Fibroblast of lung (primary cell): ENCODE measurements at regions not wholly inside any gene's neighbourhood (a gene's known extent, or its start where the extent isn't known, plus 50 kb on each side); places are given as distances from the start of the nearest gene placed in this dataset.
A peak's percentile ranks its signal among the peaks of the same experiment; 100 is the strongest.

Experiments used
- DNase-seq, 2 donors: peaks; one replicate each; pipeline versions ENCODE4 v3.0.0 to v3.0.0-alpha.2; 2010; ENCODE audit warnings: low read depth in 2 of 2
- H2AFZ ChIP-seq: 2 replicates; pipeline ENCODE4 v1.5.1; 2012; ENCODE audit warnings: low read length, control low read depth, inconsistent platforms
- H3K27ac ChIP-seq: 2 replicates; pipeline ENCODE4 v1.5.1; 2011; ENCODE audit warnings: low read length, control low read depth; ENCODE audit not compliant: insufficient read depth
- H3K27me3 ChIP-seq: 2 replicates; pipeline ENCODE4 v1.5.1; 2011; ENCODE audit warnings: mild to moderate bottlenecking, low read length; ENCODE audit not compliant: control insufficient read depth, insufficient read depth
- H3K36me3 ChIP-seq: 2 replicates; pipeline ENCODE4 v1.5.1; 2011; ENCODE audit warnings: low read length; ENCODE audit not compliant: control insufficient read depth, insufficient read depth
- H3K4me1 ChIP-seq: 2 replicates; pipeline ENCODE4 v1.5.1; 2011; ENCODE audit warnings: low read length; ENCODE audit not compliant: control insufficient read depth, insufficient read depth; ENCODE audit errors: extremely low read depth
- H3K4me2 ChIP-seq: 2 replicates; pipeline ENCODE4 v1.5.1; 2011; ENCODE audit warnings: low read length, control low read depth; ENCODE audit not compliant: insufficient read depth; ENCODE audit errors: extremely low read depth
- H3K4me3 ChIP-seq, 4 experiments: fragments of 200-600 bp in 1 of 4; sonication (generic) in 1 of 4; replicated peaks in 1 of 4; 2 replicates each; pipeline ENCODE4 v1.5.1; 2011 to 2016; ENCODE audit warnings: low read length in 4 of 4, low read depth in 3 of 4, mild to moderate bottlenecking in 3 of 4, control low read depth in 2 of 4, inconsistent platforms in 1 of 4, mixed read lengths in 1 of 4; ENCODE audit not compliant: insufficient read depth in 1 of 4; ENCODE audit errors: control extremely low read depth in 1 of 4
- H3K79me2 ChIP-seq: 2 replicates; pipeline ENCODE4 v1.5.1; 2012; ENCODE audit warnings: mild to moderate bottlenecking, low read length, inconsistent platforms; ENCODE audit not compliant: control insufficient read depth, insufficient read depth
- H3K9ac ChIP-seq: 2 replicates; pipeline ENCODE4 v1.5.1; 2011; ENCODE audit warnings: mild to moderate bottlenecking, low read length, control low read depth; ENCODE audit not compliant: insufficient read depth
- H3K9me3 ChIP-seq: 2 replicates; pipeline ENCODE4 v1.5.1; 2012; ENCODE audit warnings: low read depth, low read length; ENCODE audit not compliant: control insufficient read depth, insufficient read depth
- H4K20me1 ChIP-seq: 2 replicates; pipeline ENCODE4 v1.5.1; 2011; ENCODE audit warnings: low read length; ENCODE audit not compliant: control insufficient read depth, insufficient read depth; ENCODE audit errors: extremely low read depth
- EZH2 ChIP-seq: IDR thresholded peaks from 2 replicates; pipeline ENCODE4 v1.5.1; 2012; ENCODE audit warnings: low read length, control low read depth, mild to moderate bottlenecking; ENCODE audit errors: missing control alignments
- TF ChIP-seq, protein P1 (sequence below), 2 donors: IDR thresholded peaks in 1 of 2; conservative IDR thresholded peaks in 1 of 2; 1 replicate in 1 of 2; 2 replicates in 1 of 2; pipeline ENCODE4 v1.5.1; 2011 to 2012; ENCODE audit warnings: low read length in 2 of 2, control low read depth in 1 of 2, inconsistent platforms in 1 of 2, low read depth in 1 of 2, mild to moderate bottlenecking in 1 of 2

- Histone ChIP-seq H3K9me3 (no peaks in the 10 kb centered on the region), H3K4me3 (no peak overlapping the region)
- TF ChIP-seq EZH2 = no peak
- TF ChIP-seq, protein P1, sequence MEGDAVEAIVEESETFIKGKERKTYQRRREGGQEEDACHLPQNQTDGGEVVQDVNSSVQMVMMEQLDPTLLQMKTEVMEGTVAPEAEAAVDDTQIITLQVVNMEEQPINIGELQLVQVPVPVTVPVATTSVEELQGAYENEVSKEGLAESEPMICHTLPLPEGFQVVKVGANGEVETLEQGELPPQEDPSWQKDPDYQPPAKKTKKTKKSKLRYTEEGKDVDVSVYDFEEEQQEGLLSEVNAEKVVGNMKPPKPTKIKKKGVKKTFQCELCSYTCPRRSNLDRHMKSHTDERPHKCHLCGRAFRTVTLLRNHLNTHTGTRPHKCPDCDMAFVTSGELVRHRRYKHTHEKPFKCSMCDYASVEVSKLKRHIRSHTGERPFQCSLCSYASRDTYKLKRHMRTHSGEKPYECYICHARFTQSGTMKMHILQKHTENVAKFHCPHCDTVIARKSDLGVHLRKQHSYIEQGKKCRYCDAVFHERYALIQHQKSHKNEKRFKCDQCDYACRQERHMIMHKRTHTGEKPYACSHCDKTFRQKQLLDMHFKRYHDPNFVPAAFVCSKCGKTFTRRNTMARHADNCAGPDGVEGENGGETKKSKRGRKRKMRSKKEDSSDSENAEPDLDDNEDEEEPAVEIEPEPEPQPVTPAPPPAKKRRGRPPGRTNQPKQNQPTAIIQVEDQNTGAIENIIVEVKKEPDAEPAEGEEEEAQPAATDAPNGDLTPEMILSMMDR (conservative IDR thresholded peaks at IDR 0.05 in 1 of 2, IDR thresholded peaks at IDR 0.05 in 1 of 2; ENCODE audit: low read depth in 1 of 2, low read length in 2 of 2) = no peak
Measured at GRCh38 chr20:40961176-40961575, 67.4 kb upstream of the TOP1 start.

DNA sequence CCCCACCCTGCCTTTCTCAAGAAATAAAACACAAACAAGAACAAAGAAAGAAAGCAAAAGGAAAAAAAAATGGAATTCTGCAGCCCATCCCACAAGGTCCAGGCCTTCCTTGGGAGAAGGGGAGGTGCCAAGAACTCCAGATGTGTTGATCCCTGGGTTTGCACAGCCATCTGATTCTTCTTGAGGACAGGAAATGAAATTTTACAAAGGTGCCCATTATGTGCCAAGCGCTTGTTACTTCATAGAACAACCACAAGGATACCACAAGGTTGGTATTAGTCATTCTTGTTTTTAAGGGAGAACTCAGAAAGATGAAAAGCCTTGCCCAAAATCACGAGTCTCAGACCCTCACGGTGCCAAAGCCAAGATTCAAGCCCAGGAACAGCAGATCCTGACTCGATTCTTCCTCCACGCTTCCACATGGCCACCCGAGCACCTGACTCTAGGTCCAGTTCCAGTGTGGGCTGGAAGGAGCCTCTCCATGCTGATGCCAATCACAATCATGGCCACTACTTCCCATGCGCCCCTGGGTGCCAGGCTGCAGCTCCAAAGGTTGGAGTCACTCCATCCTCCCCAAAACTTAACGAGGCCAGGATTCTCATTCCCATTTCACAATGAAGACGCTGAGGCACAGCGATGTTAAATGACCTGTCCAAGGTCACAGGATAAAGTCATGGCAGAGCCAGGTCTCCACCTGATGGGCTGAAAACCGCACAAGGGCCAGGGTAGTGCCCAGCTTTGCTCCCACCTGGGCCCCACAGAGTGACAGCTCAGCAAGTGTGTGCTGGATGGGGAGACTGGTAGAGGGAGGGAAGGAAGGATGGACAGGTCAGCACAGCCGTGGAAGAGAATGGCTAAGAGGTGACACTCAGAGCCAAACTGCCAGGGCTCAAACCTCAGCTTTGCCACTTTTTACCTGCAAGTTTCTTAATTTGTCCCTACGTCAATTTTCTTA is 66.7 kb upstream of the TOP1 start:
- no peak overlapping the region for H3K4me3 ChIP-seq
- no peaks in the 10 kb centered on the region for H4K20me1 ChIP-seq
- H3K9me3 ChIP-seq = no peaks in the 10 kb centered on the region
- no peak overlapping the region for H3K4me2 ChIP-seq
- no peaks in the 10 kb centered on the region for H3K4me1 ChIP-seq
- no peaks in the 10 kb centered on the region for H3K27me3 ChIP-seq
- peak; percentile 26 to 38 for DNase-seq
- no peak overlapping the region for H3K27ac ChIP-seq
- H2AFZ ChIP-seq = no peak overlapping the region
- H3K79me2 ChIP-seq = no peaks in the 10 kb centered on the region
- TF ChIP-seq, protein P1 (conservative IDR thresholded peaks at IDR 0.05 in 1 of 2, IDR thresholded peaks at IDR 0.05 in 1 of 2; ENCODE audit: low read depth in 1 of 2, low read length in 2 of 2) = no peak
- TF ChIP-seq EZH2 = no peak
- H3K36me3 ChIP-seq = no peaks in the 10 kb centered on the region
- H3K9ac ChIP-seq = no peak overlapping the region

More at GRCh38 chr20:40961176-40961575, 67.4 kb upstream of the TOP1 start:
- H2AFZ ChIP-seq = no peak overlapping the region
- no peak overlapping the region for H3K27ac ChIP-seq
- H3K79me2 ChIP-seq = no peaks in the 10 kb centered on the region
- H3K27me3 ChIP-seq = no peaks in the 10 kb centered on the region
- no peak overlapping the region for H3K9ac ChIP-seq
- no peaks in the 10 kb centered on the region for H3K36me3 ChIP-seq
- no peak overlapping the region for H3K4me2 ChIP-seq
- H3K4me1 ChIP-seq = no peaks in the 10 kb centered on the region
- H4K20me1 ChIP-seq = no peaks in the 10 kb centered on the region
- DNase-seq = no peak

- Histone ChIP-seq H3K4me1 (no peaks in the 10 kb centered on the region), H2AFZ (no peak overlapping the region), H3K9ac (no peak overlapping the region), H3K27me3 (no peaks in the 10 kb centered on the region), H4K20me1 (no peaks in the 10 kb centered on the region), H3K4me3 (no peak overlapping the region), H3K27ac (no peak overlapping the region), H3K36me3 (no peaks in the 10 kb centered on the region), H3K9me3 (no peaks in the 10 kb centered on the region), H3K4me2 (no peak overlapping the region), H3K79me2 (no peaks in the 10 kb centered on the region)
- TF ChIP-seq, protein P1 (conservative IDR thresholded peaks at IDR 0.05 in 1 of 2, IDR thresholded peaks at IDR 0.05 in 1 of 2; ENCODE audit: low read depth in 1 of 2, low read length in 2 of 2) = peak; percentile 73 to 80
- TF ChIP-seq EZH2 = no peak
- peak; percentile 38 to 59 for DNase-seq
Measured at GRCh38 chr20:40962733-40963504, 65.7 kb upstream of the TOP1 start.
